ENCODE measurements at regions not wholly inside any gene's neighbourhood (a gene's known extent, or its start where the extent isn't known, plus 50 kb on each side); places are given as distances from the start of the nearest gene placed in this dataset.

DNA sequence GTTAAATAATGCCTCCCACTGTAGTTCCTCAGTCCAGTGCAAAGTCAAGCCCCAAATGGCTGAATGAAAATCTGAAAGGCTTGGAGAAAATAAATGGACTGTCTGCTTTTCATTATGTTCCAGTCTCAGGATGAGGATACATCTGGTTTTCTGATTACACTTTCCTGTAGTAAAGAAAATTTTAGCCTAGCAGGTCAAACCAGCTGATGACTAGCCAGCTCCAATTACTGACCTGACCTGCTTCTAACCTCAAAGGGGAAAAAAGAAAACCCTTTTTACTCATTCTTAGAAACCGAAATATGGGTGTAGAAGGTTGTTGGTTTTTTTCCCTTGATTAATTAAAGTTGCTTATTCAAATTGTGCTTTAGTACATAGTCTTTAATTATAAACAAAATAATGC is 418.4 kb downstream of the EFNB2 start:
- Histone ChIP-seq H3K36me3 (no peaks in the 10 kb centered on the region), H3K4me1 (ENCODE audit: control insufficient read depth in 1 of 2, insufficient read depth in 1 of 2, low read depth in 1 of 2, low read length in 1 of 2) (no peaks in the 10 kb centered on the region), H3K4me3 (ENCODE audit: low read depth in 1 of 2, low read length in 1 of 2) (no peak overlapping the region), H3K27ac (no peak overlapping the region), H3K9me3 (no peaks in the 10 kb centered on the region), H3K27me3 (no peaks in the 10 kb centered on the region)
- TF ChIP-seq, protein P1, sequence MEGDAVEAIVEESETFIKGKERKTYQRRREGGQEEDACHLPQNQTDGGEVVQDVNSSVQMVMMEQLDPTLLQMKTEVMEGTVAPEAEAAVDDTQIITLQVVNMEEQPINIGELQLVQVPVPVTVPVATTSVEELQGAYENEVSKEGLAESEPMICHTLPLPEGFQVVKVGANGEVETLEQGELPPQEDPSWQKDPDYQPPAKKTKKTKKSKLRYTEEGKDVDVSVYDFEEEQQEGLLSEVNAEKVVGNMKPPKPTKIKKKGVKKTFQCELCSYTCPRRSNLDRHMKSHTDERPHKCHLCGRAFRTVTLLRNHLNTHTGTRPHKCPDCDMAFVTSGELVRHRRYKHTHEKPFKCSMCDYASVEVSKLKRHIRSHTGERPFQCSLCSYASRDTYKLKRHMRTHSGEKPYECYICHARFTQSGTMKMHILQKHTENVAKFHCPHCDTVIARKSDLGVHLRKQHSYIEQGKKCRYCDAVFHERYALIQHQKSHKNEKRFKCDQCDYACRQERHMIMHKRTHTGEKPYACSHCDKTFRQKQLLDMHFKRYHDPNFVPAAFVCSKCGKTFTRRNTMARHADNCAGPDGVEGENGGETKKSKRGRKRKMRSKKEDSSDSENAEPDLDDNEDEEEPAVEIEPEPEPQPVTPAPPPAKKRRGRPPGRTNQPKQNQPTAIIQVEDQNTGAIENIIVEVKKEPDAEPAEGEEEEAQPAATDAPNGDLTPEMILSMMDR (IDR thresholded peaks at IDR 0.05): no peak

DNA sequence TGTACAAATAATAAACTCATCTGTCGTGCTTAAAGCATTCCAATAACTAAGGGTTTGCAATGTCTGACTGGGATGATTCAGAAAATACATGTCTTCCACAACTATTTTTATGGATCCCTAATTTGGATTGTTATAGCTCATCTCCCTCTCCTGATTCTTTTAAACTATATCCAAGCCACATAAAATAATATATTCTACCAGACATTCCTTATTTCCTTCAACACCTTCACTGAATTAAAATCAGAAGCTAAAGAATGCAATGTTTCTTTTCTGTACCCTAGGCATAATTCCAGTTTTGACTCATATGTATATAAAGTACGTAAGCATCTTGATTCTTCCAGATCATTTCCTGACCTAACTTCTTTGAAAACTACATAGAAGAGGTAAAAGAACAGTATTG is 420.4 kb downstream of the EFNB2 start:
- Histone ChIP-seq H3K36me3 (no peaks in the 10 kb centered on the region), H3K4me3 (ENCODE audit: low read depth in 1 of 2, low read length in 1 of 2) (no peak overlapping the region), H3K4me1 (ENCODE audit: control insufficient read depth in 1 of 2, insufficient read depth in 1 of 2, low read depth in 1 of 2, low read length in 1 of 2) (no peaks in the 10 kb centered on the region), H3K9me3 (no peaks in the 10 kb centered on the region), H3K27ac (no peak overlapping the region), H3K27me3 (no peaks in the 10 kb centered on the region)
- TF ChIP-seq, protein P1 (IDR thresholded peaks at IDR 0.05): no peak

DNA sequence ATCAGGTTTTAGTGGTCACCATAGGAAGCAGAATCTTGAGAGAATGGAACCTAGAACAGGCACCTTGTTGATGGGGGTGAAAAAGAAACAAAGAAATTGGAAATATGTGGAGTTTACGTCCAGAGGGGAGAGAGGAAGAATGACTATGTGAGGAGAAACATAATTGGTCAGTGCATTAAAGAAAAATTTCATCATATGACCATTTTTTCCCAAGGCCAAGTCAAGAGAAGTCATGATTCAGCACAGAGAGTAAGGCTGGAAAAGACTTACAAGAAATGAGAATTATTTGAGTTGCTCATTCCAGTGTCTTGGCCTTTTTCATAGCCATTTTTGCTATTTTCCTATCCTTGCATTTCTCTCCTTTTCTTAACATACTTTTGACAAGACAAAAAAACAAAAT is 421.7 kb downstream of the EFNB2 start:
- no peaks in the 10 kb centered on the region for H3K9me3 ChIP-seq
- no peaks in the 10 kb centered on the region for H3K4me1 ChIP-seq (ENCODE audit: control insufficient read depth in 1 of 2, insufficient read depth in 1 of 2, low read depth in 1 of 2, low read length in 1 of 2)
- H3K4me3 ChIP-seq (ENCODE audit: low read depth in 1 of 2, low read length in 1 of 2): no peak overlapping the region
- no peaks in the 10 kb centered on the region for H3K36me3 ChIP-seq
- H3K27ac ChIP-seq: no peak overlapping the region
- no peaks in the 10 kb centered on the region for H3K27me3 ChIP-seq
- TF ChIP-seq, protein P1 (IDR thresholded peaks at IDR 0.05): no peak

GRCh38 chr13:106112191-106112590 is 423.3 kb downstream of the EFNB2 start:
- Histone ChIP-seq H3K27me3 (no peaks in the 10 kb centered on the region), H3K4me1 (ENCODE audit: control insufficient read depth in 1 of 2, insufficient read depth in 1 of 2, low read depth in 1 of 2, low read length in 1 of 2) (no peaks in the 10 kb centered on the region), H3K27ac (no peak overlapping the region), H3K9me3 (no peaks in the 10 kb centered on the region), H3K4me3 (ENCODE audit: low read depth in 1 of 2, low read length in 1 of 2) (no peak overlapping the region), H3K36me3 (no peaks in the 10 kb centered on the region)
- TF ChIP-seq, protein P1 (IDR thresholded peaks at IDR 0.05): no peak

DNA sequence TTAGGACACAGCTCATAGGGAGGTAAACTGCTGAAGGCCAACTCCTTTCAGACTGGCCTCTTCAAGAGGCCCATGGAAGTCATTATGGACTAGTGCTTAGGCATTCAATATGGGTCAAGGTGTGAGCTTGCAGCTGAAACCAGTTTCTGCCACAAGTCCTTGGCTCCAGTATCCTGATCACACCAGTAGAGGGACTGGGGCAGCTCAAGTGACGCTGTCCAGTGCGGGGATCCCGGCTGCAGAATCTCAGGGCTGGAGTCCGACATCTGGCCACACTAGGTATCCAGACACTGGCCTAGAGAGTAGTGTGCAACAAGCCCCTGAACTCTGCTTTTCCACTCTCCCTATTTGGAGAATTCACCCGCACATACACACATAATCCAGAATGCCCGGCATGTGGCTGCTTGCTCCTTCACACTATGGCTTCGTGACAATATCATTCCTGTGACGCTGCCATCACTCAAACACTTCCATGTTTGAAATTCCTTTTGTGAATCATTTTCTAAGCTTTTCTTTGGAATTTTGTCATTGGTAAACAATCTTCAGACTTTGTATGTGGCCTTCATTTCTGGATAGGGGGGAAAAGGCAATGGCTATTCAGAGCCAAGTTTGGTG is 425.1 kb downstream of the EFNB2 start:
- Histone ChIP-seq H3K9me3 (no peaks in the 10 kb centered on the region), H3K4me1 (ENCODE audit: control insufficient read depth in 1 of 2, insufficient read depth in 1 of 2, low read depth in 1 of 2, low read length in 1 of 2) (no peaks in the 10 kb centered on the region), H3K36me3 (no peaks in the 10 kb centered on the region), H3K4me3 (ENCODE audit: low read depth in 1 of 2, low read length in 1 of 2) (no peak overlapping the region), H3K27me3 (no peaks in the 10 kb centered on the region), H3K27ac (no peak overlapping the region)
- TF ChIP-seq, protein P1 (IDR thresholded peaks at IDR 0.05): no peak

DNA sequence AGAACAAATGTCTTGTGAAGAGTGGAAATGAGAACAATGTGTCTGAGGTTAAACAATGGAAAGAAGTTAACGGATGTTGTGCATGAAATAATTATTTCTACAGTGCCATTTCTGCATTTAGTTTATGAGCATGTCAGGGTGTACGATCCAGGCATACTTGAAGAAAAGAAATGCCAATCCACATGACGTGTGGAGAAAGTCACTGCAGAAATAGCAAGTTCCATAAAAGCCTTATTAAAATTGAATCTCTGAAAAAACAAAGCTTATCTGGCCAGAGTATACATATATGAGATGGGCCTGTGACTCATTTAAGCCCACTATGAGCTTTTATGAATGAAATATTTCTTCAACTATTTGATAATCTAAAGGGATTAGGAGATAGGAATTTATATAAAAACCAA is 426.1 kb downstream of the EFNB2 start:
- no peaks in the 10 kb centered on the region for H3K27me3 ChIP-seq
- TF ChIP-seq, protein P1 (IDR thresholded peaks at IDR 0.05): no peak
- no peak overlapping the region for H3K27ac ChIP-seq
- no peaks in the 10 kb centered on the region for H3K4me1 ChIP-seq (ENCODE audit: control insufficient read depth in 1 of 2, insufficient read depth in 1 of 2, low read depth in 1 of 2, low read length in 1 of 2)
- H3K4me3 ChIP-seq (ENCODE audit: low read depth in 1 of 2, low read length in 1 of 2): no peak overlapping the region
- H3K36me3 ChIP-seq: no peaks in the 10 kb centered on the region
- no peaks in the 10 kb centered on the region for H3K9me3 ChIP-seq

Data from neutrophil (primary cell).